Suppressor macrophage treated with lipopolysaccharide for 4 hours (primary cell): ENCODE measurements at regions not wholly inside any gene's neighbourhood (a gene's known extent, or its start where the extent isn't known, plus 50 kb on each side); places are given as distances from the start of the nearest gene placed in this dataset.

Experiments
- DNase-seq: peaks from one replicate; pipeline ENCODE4 v3.0.0-alpha.2; 2020

DNA sequence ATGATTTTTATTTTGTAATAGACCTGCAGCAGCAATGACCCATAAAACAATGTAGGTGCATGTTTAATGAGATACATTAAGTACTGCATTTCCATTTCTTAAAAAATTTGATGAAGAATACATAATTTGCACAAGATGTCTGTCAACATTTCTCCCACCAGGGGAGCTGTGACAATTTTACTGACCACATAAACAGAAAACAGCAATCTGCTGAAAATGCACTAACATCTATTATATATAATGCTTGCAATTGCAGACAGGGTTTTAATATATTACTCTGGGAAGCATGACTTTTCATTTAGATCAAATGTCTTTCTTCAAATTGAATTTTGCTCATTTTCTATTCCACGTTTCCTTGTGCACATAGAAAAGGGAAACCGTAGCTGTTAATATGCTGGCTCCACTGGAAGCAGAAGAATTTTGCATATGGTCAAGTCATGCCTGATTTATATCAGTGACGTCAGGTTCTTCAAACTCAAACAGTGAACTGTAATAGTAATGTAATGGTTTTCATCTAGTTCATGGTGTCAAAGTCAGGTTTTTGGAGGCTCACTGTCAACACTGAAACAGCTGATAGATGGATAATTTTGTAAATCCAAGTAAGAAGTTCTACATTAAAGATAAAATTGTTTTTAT lies 79.8 kb upstream of the IGF1R start:
- DNase-seq, result no peak

DNA sequence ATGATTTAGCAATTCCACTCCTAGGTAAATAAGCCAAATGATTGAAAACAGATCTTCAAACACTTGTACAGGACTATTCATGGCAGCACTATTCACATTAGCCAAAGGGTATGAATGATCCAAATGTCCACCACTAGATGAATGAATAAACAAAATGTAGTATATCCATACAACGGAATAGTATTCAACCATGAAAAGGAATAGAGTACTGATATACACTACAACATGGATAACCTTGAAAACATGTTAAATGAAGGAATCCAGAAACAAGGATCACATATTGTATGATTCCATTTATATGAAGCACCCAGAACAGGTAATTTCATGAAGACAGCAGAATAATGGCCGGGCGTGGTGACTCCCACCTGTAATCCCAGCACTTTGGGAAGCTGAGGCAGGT lies 78.2 kb upstream of the IGF1R start:
- DNase-seq, result no peak

DNA sequence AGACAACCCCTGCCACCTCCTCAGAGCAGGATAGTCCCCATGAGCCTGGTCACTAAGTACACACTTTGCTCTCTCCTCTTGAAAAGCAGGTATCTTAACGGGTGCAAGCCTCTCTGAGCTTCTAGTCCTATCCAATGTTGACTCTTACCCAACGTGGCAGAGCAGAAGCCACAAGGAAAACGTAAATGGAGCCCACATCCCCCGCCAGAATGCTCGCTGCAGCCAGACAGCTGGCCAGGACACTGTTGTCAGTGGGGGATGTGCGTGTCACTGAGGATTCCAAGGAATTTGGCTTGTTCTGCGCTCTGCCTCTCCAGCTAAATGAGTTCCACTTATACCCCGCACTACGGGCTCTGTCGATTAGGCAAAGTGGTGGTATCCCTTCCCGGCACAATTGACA lies 67.8 kb upstream of the IGF1R start:
- no peak for DNase-seq

DNA sequence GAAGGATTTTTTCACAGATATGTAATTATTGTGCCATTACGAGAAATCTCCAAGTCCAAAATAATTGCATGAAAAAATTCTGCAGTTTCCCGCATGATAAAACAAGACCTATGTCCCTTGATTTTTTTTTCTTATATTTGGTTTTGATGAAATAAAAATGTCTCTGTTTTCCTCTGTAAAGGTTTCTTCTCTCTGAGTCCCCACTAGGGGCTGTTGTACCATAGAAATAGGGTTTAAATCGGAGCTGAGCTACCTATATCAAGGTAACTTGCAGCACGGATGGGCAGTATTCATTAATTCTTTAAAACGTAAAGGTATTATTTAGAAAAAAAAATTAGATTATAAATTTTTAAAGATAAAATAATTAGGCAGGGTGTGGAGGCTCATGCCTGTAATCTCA lies 66.6 kb upstream of the IGF1R start:
- DNase-seq, result no peak

DNA sequence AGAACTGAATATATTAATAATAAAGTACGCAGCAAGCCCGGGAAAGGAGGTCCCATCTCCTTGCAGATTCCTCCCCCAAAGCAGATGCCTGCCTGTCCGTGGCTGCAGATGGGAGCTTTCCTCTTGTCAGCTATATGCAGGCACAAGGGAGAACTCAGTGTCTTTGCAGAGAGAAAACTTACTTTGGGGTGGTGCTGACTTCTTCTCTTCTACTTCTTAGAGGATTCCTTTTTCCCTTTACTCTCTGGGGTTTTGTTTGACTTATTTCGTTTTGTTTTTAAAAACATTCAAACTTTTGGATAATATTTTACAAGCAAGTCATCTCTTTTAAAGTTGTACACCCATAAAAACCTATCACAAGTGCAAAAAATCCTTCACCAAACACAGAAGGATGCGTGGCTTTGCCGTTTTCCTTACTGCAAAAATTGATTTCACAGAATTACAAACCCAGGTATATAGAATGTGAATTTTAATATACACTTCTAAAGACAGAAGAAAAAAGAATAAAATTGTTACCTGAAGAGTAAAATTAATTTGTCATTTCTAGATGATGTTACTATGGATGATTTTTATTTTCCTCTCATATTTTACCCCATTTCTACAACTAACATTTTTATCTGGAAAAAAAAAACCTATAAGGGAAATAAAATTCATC lies 65.3 kb upstream of the IGF1R start:
- no peak for DNase-seq

DNA sequence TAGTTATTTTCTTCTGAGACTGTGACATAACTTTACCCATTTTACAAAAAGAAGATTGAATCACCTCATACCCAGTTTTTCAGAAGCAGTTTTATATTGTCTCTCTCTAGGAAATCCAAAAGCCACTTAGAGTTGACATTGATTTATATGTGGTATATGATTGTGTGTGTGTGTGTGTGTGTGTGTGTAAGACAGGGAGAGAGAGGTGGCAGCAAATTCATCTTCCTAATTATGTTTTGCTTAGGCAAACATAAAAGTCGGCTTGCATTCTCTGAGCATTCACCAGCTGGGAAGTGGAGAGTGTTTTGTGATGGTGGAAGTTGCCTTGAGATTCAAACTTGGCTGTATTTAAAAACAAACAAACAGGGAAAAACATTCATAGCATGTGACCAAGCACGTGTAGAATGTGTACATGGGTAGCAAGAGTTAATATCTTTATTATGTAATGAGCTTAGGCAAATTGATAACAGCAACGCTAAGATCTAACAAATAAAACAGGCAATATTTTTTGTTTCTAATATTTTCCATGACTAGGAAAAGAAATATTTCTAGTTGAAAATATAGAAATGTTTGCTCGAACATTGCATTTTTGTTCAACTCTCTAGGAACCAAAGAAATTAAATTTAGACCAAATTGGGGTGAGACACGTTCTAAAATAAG lies 64.4 kb upstream of the IGF1R start:
- no peak for DNase-seq

GRCh38 chr15:98586066-98586465 lies 62.3 kb upstream of the IGF1R start:
- no peak for DNase-seq

GRCh38 chr15:98592136-98592535 lies 56.2 kb upstream of the IGF1R start:
- DNase-seq, result no peak

- no peak for DNase-seq
Measured at GRCh38 chr15:98596131-98596530, 52.2 kb upstream of the IGF1R start.

- DNase-seq, result no peak
Measured at GRCh38 chr15:98596885-98597392, 51.4 kb upstream of the IGF1R start.

DNA sequence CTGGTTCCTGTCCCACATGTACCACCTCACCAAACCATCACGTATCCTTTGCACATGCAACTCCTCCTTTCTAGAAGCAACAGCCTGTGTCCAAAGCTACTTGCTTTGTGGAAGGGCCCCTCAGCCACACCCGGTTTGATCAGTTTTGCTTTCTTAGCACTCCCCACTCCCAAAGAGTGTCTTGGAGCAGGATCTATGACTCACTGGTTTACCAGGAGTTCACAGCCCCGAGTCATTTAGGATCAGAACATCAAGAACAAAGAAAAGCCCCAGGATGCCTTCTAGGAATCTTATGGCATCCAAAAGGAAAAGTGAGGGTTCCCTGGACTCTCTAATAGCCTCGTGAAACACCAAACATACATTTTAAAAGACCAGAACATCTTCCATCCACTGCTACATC lies 50.7 kb upstream of the IGF1R start:
- DNase-seq, result no peak
